Thyroid gland (tissue), 4 donors: ENCODE measurements at regions not wholly inside any gene's neighbourhood (a gene's known extent, or its start where the extent isn't known, plus 50 kb on each side); places are given as distances from the start of the nearest gene placed in this dataset.

Experiments
- DNase-seq, 2 donors: peaks; one replicate each; pipeline ENCODE4 v3.0.0-alpha.2; 2019
- H3K27ac ChIP-seq, 3 donors: fragments of 200-600 bp; sonication (generic); 1 replicate in 2 of 3; 2 replicates in 1 of 3; pipeline ENCODE4 v1.5.1; 2016 to 2019; ENCODE audit warnings: mild to moderate bottlenecking in 1 of 3, moderate library complexity in 1 of 3
- H3K27me3 ChIP-seq: fragments of 200-600 bp; sonication (generic); one replicate; pipeline ENCODE4 v1.5.1; 2019
- H3K36me3 ChIP-seq, 2 donors: fragments of 200-600 bp; sonication (generic); one replicate each; pipeline ENCODE4 v1.5.1; 2016 to 2019
- H3K4me1 ChIP-seq, 2 donors: fragments of 200-600 bp; sonication (generic); one replicate each; pipeline ENCODE4 v1.5.1; 2017 to 2019
- H3K4me3 ChIP-seq, 3 donors: fragments of 200-600 bp; sonication (generic); replicated peaks in 1 of 3; 1 replicate in 2 of 3; 2 replicates in 1 of 3; pipeline ENCODE4 v1.5.1; 2016; ENCODE audit warnings: mild to moderate bottlenecking in 1 of 3
- H3K9me3 ChIP-seq: fragments of 200-600 bp; sonication (generic); one replicate; pipeline ENCODE4 v1.5.1; 2017
- POLR2A ChIP-seq, 2 donors: fragments of 450-650 bp; IDR thresholded peaks; one replicate each; pipeline ENCODE4 v1.6.1; 2017; ENCODE audit warnings: antibody characterized with exemption in 2 of 2, mild to moderate bottlenecking in 2 of 2, moderate library complexity in 1 of 2
- WGBS, 2 donors: methylation state at CpG; one replicate each; pipeline ENCODE4 v1.1.5; 2017; 5-methylcytosine and 5-hydroxymethylcytosine counted together
- intact Hi-C: fragments of 100-400 bp; cut with DNase I; formaldehyde crosslinking; loops from one replicate; pipeline ENCODE4 v1.15.1; 2023
- TF ChIP-seq, protein P1 (sequence below), 6 experiments: fragments of 200-600 bp in 3 of 6; fragments of 450-650 bp in 3 of 6; sonication (generic) in 3 of 6; IDR thresholded peaks; one replicate each; pipeline ENCODE4 v1.5.1; 2016 to 2019; ENCODE audit warnings: antibody characterized with exemption in 6 of 6, mild to moderate bottlenecking in 2 of 6, inconsistent platforms in 1 of 6, moderate library complexity in 1 of 6

DNA sequence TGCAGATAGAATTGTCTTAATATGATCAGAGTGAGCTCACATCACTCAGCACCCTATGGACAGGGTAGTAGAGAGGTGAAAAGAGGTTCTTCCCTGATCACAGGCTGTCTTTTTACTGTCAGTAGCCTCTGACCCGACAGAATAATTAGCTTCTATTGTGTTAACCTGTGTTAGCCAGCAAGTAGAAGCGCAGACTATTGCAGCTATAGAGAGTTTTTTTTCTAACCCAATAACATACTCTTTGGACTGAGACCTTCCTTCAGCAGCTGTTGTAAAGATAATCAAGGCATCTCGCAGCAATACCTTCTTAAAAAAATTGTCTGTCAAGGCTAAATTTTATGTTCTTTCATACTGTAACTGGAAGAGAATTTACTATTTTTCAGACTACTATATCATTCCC lies 670.4 kb downstream of the ADCYAP1 start:
- intact Hi-C loops: no loop called here
- TF ChIP-seq POLR2A (IDR thresholded peaks at IDR 0.05): no peak
- TF ChIP-seq, protein P1, sequence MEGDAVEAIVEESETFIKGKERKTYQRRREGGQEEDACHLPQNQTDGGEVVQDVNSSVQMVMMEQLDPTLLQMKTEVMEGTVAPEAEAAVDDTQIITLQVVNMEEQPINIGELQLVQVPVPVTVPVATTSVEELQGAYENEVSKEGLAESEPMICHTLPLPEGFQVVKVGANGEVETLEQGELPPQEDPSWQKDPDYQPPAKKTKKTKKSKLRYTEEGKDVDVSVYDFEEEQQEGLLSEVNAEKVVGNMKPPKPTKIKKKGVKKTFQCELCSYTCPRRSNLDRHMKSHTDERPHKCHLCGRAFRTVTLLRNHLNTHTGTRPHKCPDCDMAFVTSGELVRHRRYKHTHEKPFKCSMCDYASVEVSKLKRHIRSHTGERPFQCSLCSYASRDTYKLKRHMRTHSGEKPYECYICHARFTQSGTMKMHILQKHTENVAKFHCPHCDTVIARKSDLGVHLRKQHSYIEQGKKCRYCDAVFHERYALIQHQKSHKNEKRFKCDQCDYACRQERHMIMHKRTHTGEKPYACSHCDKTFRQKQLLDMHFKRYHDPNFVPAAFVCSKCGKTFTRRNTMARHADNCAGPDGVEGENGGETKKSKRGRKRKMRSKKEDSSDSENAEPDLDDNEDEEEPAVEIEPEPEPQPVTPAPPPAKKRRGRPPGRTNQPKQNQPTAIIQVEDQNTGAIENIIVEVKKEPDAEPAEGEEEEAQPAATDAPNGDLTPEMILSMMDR (IDR thresholded peaks at IDR 0.05): no peak
- Histone ChIP-seq H3K36me3 (no peaks in the 10 kb centered on the region), H3K27ac (no peak overlapping the region), H3K27me3 (no peaks in the 10 kb centered on the region), H3K4me3 (no peak overlapping the region), H3K9me3 (no peaks in the 10 kb centered on the region), H3K4me1 (no peaks in the 10 kb centered on the region)
- no peak for DNase-seq
- 60 to 84% methylated on average over 3 of the region's 3 CpGs for WGBS, 2 donors

DNA sequence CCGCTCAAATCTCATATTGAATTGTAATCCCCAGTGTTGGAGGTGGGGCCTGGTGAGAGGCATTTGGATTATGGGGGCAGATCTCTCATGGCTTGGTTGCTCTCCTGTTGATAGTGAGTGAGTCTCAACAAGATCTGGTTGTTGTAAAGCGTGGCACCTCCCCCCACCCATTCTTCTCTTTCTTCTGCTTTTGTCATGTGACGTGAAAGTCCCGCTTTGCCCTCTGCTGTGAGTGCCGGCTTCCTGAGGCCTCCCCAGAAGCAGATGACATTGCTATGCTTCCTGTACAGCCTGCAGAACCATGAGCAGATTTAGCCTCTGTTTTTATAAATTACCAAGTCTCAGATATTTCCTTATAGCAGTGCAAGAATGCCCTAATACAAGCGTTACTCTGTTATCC lies 673.8 kb downstream of the ADCYAP1 start:
- TF ChIP-seq POLR2A (IDR thresholded peaks at IDR 0.05): no peak
- TF ChIP-seq, protein P1 (IDR thresholded peaks at IDR 0.05): no peak
- Histone ChIP-seq H3K36me3 (no peaks in the 10 kb centered on the region), H3K4me3 (no peak overlapping the region), H3K4me1 (no peaks in the 10 kb centered on the region), H3K9me3 (no peaks in the 10 kb centered on the region), H3K27ac (no peak overlapping the region), H3K27me3 (no peaks in the 10 kb centered on the region)
- DNase-seq: no peak
- intact Hi-C loops: no loop called here
- WGBS, 2 donors: 75 to 79% methylated on average over 6 of the region's 6 CpGs

DNA sequence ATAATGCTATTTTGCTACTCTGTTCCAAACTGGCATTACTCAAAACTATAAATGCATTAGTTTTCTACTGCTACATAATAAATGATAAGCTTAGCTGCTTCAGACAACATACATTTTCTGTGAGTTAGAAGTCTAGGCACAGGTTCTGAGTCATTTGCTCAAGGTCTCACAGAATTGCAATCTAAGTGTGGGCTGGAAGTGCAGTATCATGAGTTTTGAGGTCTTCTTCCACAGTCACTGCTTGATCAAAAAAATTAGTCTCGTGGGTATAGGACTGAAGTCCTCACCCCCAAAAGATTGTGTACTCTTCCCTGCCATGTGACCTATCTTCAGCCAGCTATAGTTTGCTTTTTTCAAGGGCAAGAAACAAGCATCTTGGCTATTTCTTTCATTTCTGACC lies 676.9 kb downstream of the ADCYAP1 start:
- WGBS, 2 donors: 50 to 67% methylated on average over 1 of the region's 1 CpG
- Histone ChIP-seq H3K4me1 (no peaks in the 10 kb centered on the region), H3K27ac (no peak overlapping the region), H3K4me3 (no peak overlapping the region), H3K36me3 (no peaks in the 10 kb centered on the region), H3K27me3 (no peaks in the 10 kb centered on the region), H3K9me3 (no peaks in the 10 kb centered on the region)
- DNase-seq: no peak
- intact Hi-C loops: no loop called here
- no peak for TF ChIP-seq POLR2A (IDR thresholded peaks at IDR 0.05)
- TF ChIP-seq, protein P1 (IDR thresholded peaks at IDR 0.05): no peak

DNA sequence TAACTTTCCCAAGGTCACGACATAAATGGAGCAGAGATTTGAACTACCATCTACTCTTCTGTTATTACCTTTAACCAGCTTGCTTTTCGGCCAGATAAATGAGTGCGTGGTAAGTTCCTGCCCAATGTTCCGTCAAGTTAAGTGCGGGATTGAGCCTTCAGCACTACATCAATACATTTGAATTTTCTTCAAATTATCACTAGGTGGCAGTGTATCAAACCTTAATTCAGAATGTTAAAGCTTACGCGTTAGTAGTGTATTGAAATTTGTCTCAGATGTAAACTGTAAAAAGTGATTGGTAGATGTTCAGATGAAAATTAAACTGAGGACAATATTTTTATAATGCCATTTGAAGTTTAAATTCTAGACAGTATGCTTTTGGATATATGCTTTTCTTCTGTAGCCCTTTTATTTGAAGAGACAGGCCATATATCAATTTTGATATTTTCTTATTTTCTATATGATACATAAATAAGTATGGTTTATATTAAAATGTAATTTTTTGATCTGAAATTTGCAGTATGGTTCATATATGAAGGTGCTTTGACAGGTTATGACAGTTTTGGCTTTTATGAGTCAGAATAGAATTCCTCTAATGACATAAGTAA lies 681.3 kb downstream of the ADCYAP1 start:
- Histone ChIP-seq H3K9me3 (no peaks in the 10 kb centered on the region), H3K36me3 (no peaks in the 10 kb centered on the region), H3K27ac (no peak overlapping the region), H3K4me3 (no peak overlapping the region), H3K4me1 (no peaks in the 10 kb centered on the region), H3K27me3 (no peaks in the 10 kb centered on the region)
- TF ChIP-seq, protein P1 (IDR thresholded peaks at IDR 0.05): peak in 2 of 6 experiments; percentile 20 to 47
- TF ChIP-seq POLR2A (IDR thresholded peaks at IDR 0.05): no peak
- intact Hi-C loops: no loop called here
- 4 to 5% methylated on average over 7 of the region's 7 CpGs for WGBS, 2 donors
- no peak for DNase-seq

DNA sequence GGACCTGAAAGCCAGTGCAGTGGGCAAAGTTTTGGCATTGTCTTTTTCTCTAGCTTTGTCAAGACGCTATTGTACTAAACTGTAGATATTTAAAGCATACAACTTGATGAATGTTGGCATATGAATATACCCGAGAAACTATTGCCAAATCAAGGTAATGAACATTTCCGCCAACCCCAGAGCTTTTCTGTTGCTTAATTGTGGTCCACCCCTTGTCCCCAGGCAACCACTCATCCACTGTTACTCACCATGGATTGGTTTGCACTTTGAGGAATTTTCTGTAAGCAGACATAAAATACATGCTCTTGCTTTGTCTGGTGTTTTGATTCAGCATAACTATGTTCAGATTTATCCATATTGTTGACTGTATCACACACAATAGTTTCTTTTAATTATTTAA lies 688.4 kb downstream of the ADCYAP1 start:
- H3K4me1 ChIP-seq: no peaks in the 10 kb centered on the region
- DNase-seq: no peak
- H3K9me3 ChIP-seq: no peaks in the 10 kb centered on the region
- TF ChIP-seq POLR2A (IDR thresholded peaks at IDR 0.05): no peak
- TF ChIP-seq, protein P1 (IDR thresholded peaks at IDR 0.05): no peak
- H3K4me3 ChIP-seq: no peak overlapping the region
- H3K27ac ChIP-seq: no peak overlapping the region
- 71 to 75% methylated on average over 3 of the region's 3 CpGs for WGBS, 2 donors
- no peaks in the 10 kb centered on the region for H3K36me3 ChIP-seq
- intact Hi-C loops: no loop called here
- H3K27me3 ChIP-seq: no peaks in the 10 kb centered on the region
